WTC11 (cell line): ENCODE measurements at regions not wholly inside any gene's neighbourhood (a gene's known extent, or its start where the extent isn't known, plus 50 kb on each side); places are given as distances from the start of the nearest gene placed in this dataset.

Experiments used
- ATAC-seq: fragments of 200-7000 bp; cut with Tn5 transposase; 2 replicates; pipeline ENCODE4 v1.10.0; 2021; ENCODE audit warnings: mild to moderate bottlenecking, moderate library complexity
- CTCF ChIA-PET: fragments of 300-600 bp; sonication (Branson Sonifier 250); formaldehyde crosslinking; loops from one replicate; lab custom pipeline; 2021; ENCODE audit warnings: antibody characterized with exemption; lab: Charles Lee
- POLR2A ChIA-PET: fragments of 350-600 bp; sonication (Branson Sonifier 250); formaldehyde crosslinking; loops from one replicate; lab custom pipeline; 2021; ENCODE audit warnings: antibody characterized with exemption; lab: Charles Lee
- DNase-seq: peaks from one replicate; pipeline ENCODE4 v3.0.0; 2021; ENCODE audit warnings: low spot score
- H3K27ac Mint-ChIP-seq: 2 replicates; pipeline ENCODE4 v1.8.0; 2021; ENCODE audit warnings: mixed read lengths
- H3K27me3 Mint-ChIP-seq: 2 replicates; pipeline ENCODE4 v1.8.0; 2021; ENCODE audit warnings: low read depth, mild to moderate bottlenecking, moderate library complexity, mixed read lengths
- H3K36me3 Mint-ChIP-seq: 2 replicates; pipeline ENCODE4 v1.8.0; 2021; ENCODE audit warnings: mixed read lengths
- H3K4me1 Mint-ChIP-seq: 2 replicates; pipeline ENCODE4 v1.8.0; 2022; ENCODE audit warnings: mixed read lengths
- H3K4me3 Mint-ChIP-seq: 2 replicates; pipeline ENCODE4 v1.8.0; 2021; ENCODE audit warnings: mild to moderate bottlenecking, moderate library complexity, mixed read lengths
- H3K9me3 Mint-ChIP-seq: 2 replicates; pipeline ENCODE4 v1.8.0; 2021; ENCODE audit warnings: mixed read lengths
- ATF2 ChIP-seq: sonication (generic); formaldehyde crosslinking; IDR thresholded peaks from 2 replicates; pipeline ENCODE4 v1.8.1; 2022; ENCODE audit warnings: low read depth, missing genetic modification reagents, borderline replicate concordance
- CDX4 ChIP-seq: fragments of 250-450 bp; sonication (Bioruptor Pico); IDR thresholded peaks from 2 replicates; pipeline ENCODE4 v1.9.0; 2021; ENCODE audit warnings: moderate library complexity, mild to moderate bottlenecking, inconsistent platforms, borderline replicate concordance
- ELF4 ChIP-seq: sonication (generic); formaldehyde crosslinking; IDR thresholded peaks from 2 replicates; pipeline ENCODE4 v1.8.1; 2022; ENCODE audit warnings: low read depth, mild to moderate bottlenecking, moderate library complexity, missing genetic modification reagents
- FOXP4 ChIP-seq: sonication (generic); formaldehyde crosslinking; IDR thresholded peaks from 2 replicates; pipeline ENCODE4 v1.8.0; 2022; ENCODE audit warnings: mild to moderate bottlenecking, missing genetic modification reagents
- GRHL2 ChIP-seq: fragments of 250-450 bp; sonication (Bioruptor Pico); IDR thresholded peaks from 2 replicates; pipeline ENCODE4 v1.8.0; 2022; ENCODE audit warnings: mild to moderate bottlenecking, moderate library complexity; ENCODE audit not compliant: insufficient replicate concordance, severe bottlenecking
- JAZF1 ChIP-seq: fragments of 250-450 bp; sonication (Bioruptor Pico); IDR thresholded peaks from 2 replicates; pipeline ENCODE4 v1.9.0; 2021; ENCODE audit warnings: moderate library complexity, mild to moderate bottlenecking, inconsistent platforms
- JUN ChIP-seq: sonication (generic); formaldehyde crosslinking; IDR thresholded peaks from 2 replicates; pipeline ENCODE4 v1.8.0; 2023; ENCODE audit warnings: mild to moderate bottlenecking, missing genetic modification reagents
- MXD4 ChIP-seq: fragments of 250-450 bp; sonication (Bioruptor Pico); IDR thresholded peaks from 2 replicates; pipeline ENCODE4 v1.8.0; 2021; ENCODE audit warnings: mild to moderate bottlenecking, moderate library complexity, borderline replicate concordance
- NFE2L1 ChIP-seq: sonication (generic); formaldehyde crosslinking; IDR thresholded peaks from 2 replicates; pipeline ENCODE4 v1.8.1; 2023; ENCODE audit warnings: missing genetic modification reagents
- NR2C2 ChIP-seq: sonication (generic); formaldehyde crosslinking; IDR thresholded peaks from 2 replicates; pipeline ENCODE4 v1.8.0; 2022; ENCODE audit warnings: mild to moderate bottlenecking, missing genetic modification reagents
- ZMAT4 ChIP-seq: fragments of 250-450 bp; sonication (Bioruptor Pico); IDR thresholded peaks from 2 replicates; pipeline ENCODE4 v1.9.0; 2021; ENCODE audit warnings: mild to moderate bottlenecking
- ZNF423 ChIP-seq: fragments of 250-450 bp; sonication (Bioruptor Pico); IDR thresholded peaks from 2 replicates; pipeline ENCODE4 v2.1.2; 2022; ENCODE audit warnings: mild to moderate bottlenecking, moderate library complexity
- TF ChIP-seq, protein P1 (sequence below): sonication (generic); formaldehyde crosslinking; IDR thresholded peaks from 2 replicates; pipeline ENCODE4 v1.8.0; 2023; ENCODE audit warnings: missing genetic modification reagents, mild to moderate bottlenecking, borderline replicate concordance
- TF ChIP-seq, protein P2 (sequence below): sonication (generic); formaldehyde crosslinking; IDR thresholded peaks from 2 replicates; pipeline ENCODE4 v1.8.0; 2022; ENCODE audit warnings: mild to moderate bottlenecking, missing genetic modification reagents
- TF ChIP-seq, protein P3 (sequence below): sonication (generic); formaldehyde crosslinking; IDR thresholded peaks from 2 replicates; pipeline ENCODE4 v1.8.0; 2022; ENCODE audit warnings: mild to moderate bottlenecking, missing genetic modification reagents

GRCh38 chr3:156005736-156006135 is 114.6 kb upstream of the KCNAB1 start:
- CTCF ChIA-PET = interaction anchor here (1.0 to 1.3 kb wide), 2 partner anchors 10 to 38 kb away, joined by 5 to 7 read pairs; no protein-coding TSS in a partner anchor
- TF ChIP-seq, protein P1, sequence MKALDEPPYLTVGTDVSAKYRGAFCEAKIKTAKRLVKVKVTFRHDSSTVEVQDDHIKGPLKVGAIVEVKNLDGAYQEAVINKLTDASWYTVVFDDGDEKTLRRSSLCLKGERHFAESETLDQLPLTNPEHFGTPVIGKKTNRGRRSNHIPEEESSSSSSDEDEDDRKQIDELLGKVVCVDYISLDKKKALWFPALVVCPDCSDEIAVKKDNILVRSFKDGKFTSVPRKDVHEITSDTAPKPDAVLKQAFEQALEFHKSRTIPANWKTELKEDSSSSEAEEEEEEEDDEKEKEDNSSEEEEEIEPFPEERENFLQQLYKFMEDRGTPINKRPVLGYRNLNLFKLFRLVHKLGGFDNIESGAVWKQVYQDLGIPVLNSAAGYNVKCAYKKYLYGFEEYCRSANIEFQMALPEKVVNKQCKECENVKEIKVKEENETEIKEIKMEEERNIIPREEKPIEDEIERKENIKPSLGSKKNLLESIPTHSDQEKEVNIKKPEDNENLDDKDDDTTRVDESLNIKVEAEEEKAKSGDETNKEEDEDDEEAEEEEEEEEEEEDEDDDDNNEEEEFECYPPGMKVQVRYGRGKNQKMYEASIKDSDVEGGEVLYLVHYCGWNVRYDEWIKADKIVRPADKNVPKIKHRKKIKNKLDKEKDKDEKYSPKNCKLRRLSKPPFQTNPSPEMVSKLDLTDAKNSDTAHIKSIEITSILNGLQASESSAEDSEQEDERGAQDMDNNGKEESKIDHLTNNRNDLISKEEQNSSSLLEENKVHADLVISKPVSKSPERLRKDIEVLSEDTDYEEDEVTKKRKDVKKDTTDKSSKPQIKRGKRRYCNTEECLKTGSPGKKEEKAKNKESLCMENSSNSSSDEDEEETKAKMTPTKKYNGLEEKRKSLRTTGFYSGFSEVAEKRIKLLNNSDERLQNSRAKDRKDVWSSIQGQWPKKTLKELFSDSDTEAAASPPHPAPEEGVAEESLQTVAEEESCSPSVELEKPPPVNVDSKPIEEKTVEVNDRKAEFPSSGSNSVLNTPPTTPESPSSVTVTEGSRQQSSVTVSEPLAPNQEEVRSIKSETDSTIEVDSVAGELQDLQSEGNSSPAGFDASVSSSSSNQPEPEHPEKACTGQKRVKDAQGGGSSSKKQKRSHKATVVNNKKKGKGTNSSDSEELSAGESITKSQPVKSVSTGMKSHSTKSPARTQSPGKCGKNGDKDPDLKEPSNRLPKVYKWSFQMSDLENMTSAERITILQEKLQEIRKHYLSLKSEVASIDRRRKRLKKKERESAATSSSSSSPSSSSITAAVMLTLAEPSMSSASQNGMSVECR (CRISPR knock-in tag) = no peak
- TF ChIP-seq ELF4 (CRISPR knock-in tag) (no peak), ZNF423 (CRISPR knock-in tag) (no peak), GRHL2 (CRISPR knock-in tag) (no peak), JAZF1 (CRISPR knock-in tag) (no peak), NR2C2 (CRISPR knock-in tag) (no peak), NFE2L1 (CRISPR knock-in tag) (no peak), FOXP4 (CRISPR knock-in tag) (no peak), CDX4 (CRISPR knock-in tag) (no peak), ZMAT4 (CRISPR knock-in tag) (no peak)
- TF ChIP-seq, protein P2, sequence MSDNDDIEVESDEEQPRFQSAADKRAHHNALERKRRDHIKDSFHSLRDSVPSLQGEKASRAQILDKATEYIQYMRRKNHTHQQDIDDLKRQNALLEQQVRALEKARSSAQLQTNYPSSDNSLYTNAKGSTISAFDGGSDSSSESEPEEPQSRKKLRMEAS (CRISPR knock-in tag) = no peak
- Mint-ChIP-seq H3K4me3 (no peak overlapping the region), H3K27ac (peak overlapping the region; percentile 3; the same call in 1 of the 2 replicates), H3K36me3 (no peaks in the 10 kb centered on the region), H3K4me1 (peaks cover 16% of the 10 kb centered on the region), H3K9me3 (peaks cover 7% of the 10 kb centered on the region), H3K27me3 (no peaks in the 10 kb centered on the region)
- no peak for DNase-seq
- POLR2A ChIA-PET = no interaction called here
- ATAC-seq = peak; percentile 47

GRCh38 chr3:156010829-156011228 is 109.5 kb upstream of the KCNAB1 start:
- Mint-ChIP-seq H3K4me1 (peaks cover 7% of the 10 kb centered on the region), H3K36me3 (no peaks in the 10 kb centered on the region), H3K9me3 (no peaks in the 10 kb centered on the region), H3K4me3 (no peak overlapping the region), H3K27ac (no peak overlapping the region), H3K27me3 (no peaks in the 10 kb centered on the region)
- CTCF ChIA-PET = interaction anchor here (0.5 to 2.2 kb wide), 39 partner anchors 8 to 1127 kb away, joined by 3 to 18 read pairs (median 3); partner anchors contain the start of gene C3orf33
- POLR2A ChIA-PET = no interaction called here
- TF ChIP-seq MXD4 (no peak), NFE2L1 (CRISPR knock-in tag) (no peak), JUN (no peak), ATF2 (no peak)
- TF ChIP-seq, protein P1 (CRISPR knock-in tag) = no peak
- TF ChIP-seq, protein P3, sequence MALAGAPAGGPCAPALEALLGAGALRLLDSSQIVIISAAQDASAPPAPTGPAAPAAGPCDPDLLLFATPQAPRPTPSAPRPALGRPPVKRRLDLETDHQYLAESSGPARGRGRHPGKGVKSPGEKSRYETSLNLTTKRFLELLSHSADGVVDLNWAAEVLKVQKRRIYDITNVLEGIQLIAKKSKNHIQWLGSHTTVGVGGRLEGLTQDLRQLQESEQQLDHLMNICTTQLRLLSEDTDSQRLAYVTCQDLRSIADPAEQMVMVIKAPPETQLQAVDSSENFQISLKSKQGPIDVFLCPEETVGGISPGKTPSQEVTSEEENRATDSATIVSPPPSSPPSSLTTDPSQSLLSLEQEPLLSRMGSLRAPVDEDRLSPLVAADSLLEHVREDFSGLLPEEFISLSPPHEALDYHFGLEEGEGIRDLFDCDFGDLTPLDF = no peak
- DNase-seq (peak; percentile 31), ATAC-seq (peak; percentile 64)
